Mammary epithelial cell (primary cell): ENCODE measurements at regions not wholly inside any gene's neighbourhood (a gene's known extent, or its start where the extent isn't known, plus 50 kb on each side); places are given as distances from the start of the nearest gene placed in this dataset.

Experiments
- CTCF ChIP-seq, 2 donors: IDR thresholded peaks in 1 of 2; conservative IDR thresholded peaks in 1 of 2; 2 replicates each; pipeline ENCODE4 v1.5.1; 2011 to 2012; ENCODE audit warnings: inconsistent platforms in 2 of 2, low read length in 2 of 2, mild to moderate bottlenecking in 2 of 2, control low read depth in 1 of 2, low read depth in 1 of 2; ENCODE audit not compliant: insufficient read depth in 1 of 2; ENCODE audit errors: extremely low read depth in 1 of 2
- EZH2 ChIP-seq: IDR thresholded peaks from 2 replicates; pipeline ENCODE4 v1.6.1; 2012; ENCODE audit warnings: low read length, inconsistent platforms, borderline replicate concordance

GRCh38 chr10:28878236-28878970 is 201.1 kb downstream of the BAMBI start:
- no peak for TF ChIP-seq CTCF (conservative IDR thresholded peaks at IDR 0.05 in 1 of 2, IDR thresholded peaks at IDR 0.05 in 1 of 2; ENCODE audit: extremely low read depth in 1 of 2, insufficient read depth in 1 of 2, low read depth in 1 of 2, low read length in 2 of 2)
- no peak for TF ChIP-seq EZH2
